Large intestine (tissue), 3 donors: ENCODE measurements at regions not wholly inside any gene's neighbourhood (a gene's known extent, or its start where the extent isn't known, plus 50 kb on each side); places are given as distances from the start of the nearest gene placed in this dataset.

Experiments used
- DNase-seq, 2 donors: peaks; one replicate each; pipeline versions ENCODE4 v3.0.0 to v3.0.0-alpha.2; 2013
- H3K27ac ChIP-seq: one replicate; pipeline ENCODE4 v1.5.1; 2013; ENCODE audit warnings: low read length
- H3K27me3 ChIP-seq: 2 replicates; pipeline ENCODE4 v1.6.1; 2013; ENCODE audit warnings: low read length; ENCODE audit not compliant: control insufficient read depth, insufficient read depth
- H3K36me3 ChIP-seq: 2 replicates; pipeline ENCODE4 v1.6.1; 2013; ENCODE audit warnings: low read length; ENCODE audit not compliant: control insufficient read depth, insufficient read depth
- H3K4me1 ChIP-seq: one replicate; pipeline ENCODE4 v1.6.1; 2013; ENCODE audit warnings: low read length; ENCODE audit not compliant: control insufficient read depth, insufficient read depth
- H3K4me3 ChIP-seq: one replicate; pipeline ENCODE4 v1.5.1; 2013; ENCODE audit warnings: low read length
- H3K9me3 ChIP-seq: one replicate; pipeline ENCODE4 v1.6.1; 2013; ENCODE audit warnings: mild to moderate bottlenecking, low read depth, low read length, moderate library complexity; ENCODE audit not compliant: control insufficient read depth
- WGBS: methylation state at CpG from one replicate; pipeline ENCODE4 v1.1.5; 2013; ENCODE audit warnings: low lambda C conversion rate; ENCODE audit not compliant: insufficient coverage; 5-methylcytosine and 5-hydroxymethylcytosine counted together

- no peak overlapping the region for H3K4me3 ChIP-seq
- H3K27ac ChIP-seq = no peak overlapping the region
- H3K36me3 ChIP-seq = no peaks in the 10 kb centered on the region
- no peaks in the 10 kb centered on the region for H3K27me3 ChIP-seq
- H3K4me1 ChIP-seq = no peaks in the 10 kb centered on the region
- no peak for DNase-seq
- H3K9me3 ChIP-seq = peaks cover 6% of the 10 kb centered on the region
- WGBS = 100% methylated on average over 2 of the region's 2 CpGs
Measured at GRCh38 chr2:199707593-199708185, 143.3 kb downstream of the FTCDNL1 start.

GRCh38 chr2:199705538-199705937 lies 145.5 kb downstream of the FTCDNL1 start:
- Histone ChIP-seq H3K4me1 (no peaks in the 10 kb centered on the region), H3K27me3 (no peaks in the 10 kb centered on the region), H3K9me3 (peaks cover 6% of the 10 kb centered on the region), H3K27ac (no peak overlapping the region), H3K36me3 (no peaks in the 10 kb centered on the region), H3K4me3 (no peak overlapping the region)
- DNase-seq = no peak
- WGBS = no CpG with 5 or more reads among the region's 1 CpG

GRCh38 chr2:199704358-199705238 lies 146.4 kb downstream of the FTCDNL1 start:
- Histone ChIP-seq H3K27me3 (no peaks in the 10 kb centered on the region), H3K4me3 (no peak overlapping the region), H3K4me1 (no peaks in the 10 kb centered on the region), H3K36me3 (no peaks in the 10 kb centered on the region), H3K27ac (no peak overlapping the region), H3K9me3 (peaks cover 6% of the 10 kb centered on the region)
- WGBS = 86% methylated on average over 1 of the region's 1 CpG
- peak; percentile 5 to 34 for DNase-seq

GRCh38 chr2:199703199-199703598 lies 147.8 kb downstream of the FTCDNL1 start:
- Histone ChIP-seq H3K4me1 (no peaks in the 10 kb centered on the region), H3K27me3 (no peaks in the 10 kb centered on the region), H3K36me3 (no peaks in the 10 kb centered on the region), H3K4me3 (no peak overlapping the region), H3K27ac (no peak overlapping the region), H3K9me3 (peaks cover 5% of the 10 kb centered on the region)
- WGBS = 100% methylated on average over 1 of the region's 2 CpGs
- no peak for DNase-seq

- no peak for DNase-seq
- H3K27me3 ChIP-seq = no peaks in the 10 kb centered on the region
- no peaks in the 10 kb centered on the region for H3K36me3 ChIP-seq
- H3K27ac ChIP-seq = no peak overlapping the region
- H3K4me1 ChIP-seq = no peaks in the 10 kb centered on the region
- H3K4me3 ChIP-seq = no peak overlapping the region
- H3K9me3 ChIP-seq = no peaks in the 10 kb centered on the region
Measured at GRCh38 chr2:199697469-199697868, 153.5 kb downstream of the FTCDNL1 start.

- Histone ChIP-seq H3K27me3 (no peaks in the 10 kb centered on the region), H3K9me3 (no peaks in the 10 kb centered on the region), H3K36me3 (no peaks in the 10 kb centered on the region), H3K4me1 (no peaks in the 10 kb centered on the region), H3K4me3 (no peak overlapping the region), H3K27ac (no peak overlapping the region)
- WGBS = no CpG with 5 or more reads among the region's 6 CpGs
- DNase-seq = no peak
Measured at GRCh38 chr2:199696048-199696447, 154.9 kb downstream of the FTCDNL1 start.

- Histone ChIP-seq H3K4me3 (no peak overlapping the region), H3K36me3 (no peaks in the 10 kb centered on the region), H3K27me3 (no peaks in the 10 kb centered on the region), H3K27ac (no peak overlapping the region), H3K4me1 (no peaks in the 10 kb centered on the region), H3K9me3 (no peaks in the 10 kb centered on the region)
- DNase-seq = no peak
- WGBS = no CpG with 5 or more reads among the region's 1 CpG
Measured at GRCh38 chr2:199693861-199694260, 157.1 kb downstream of the FTCDNL1 start.

GRCh38 chr2:199692489-199692888 lies 158.5 kb downstream of the FTCDNL1 start:
- no peaks in the 10 kb centered on the region for H3K27me3 ChIP-seq
- H3K27ac ChIP-seq = no peak overlapping the region
- no peaks in the 10 kb centered on the region for H3K9me3 ChIP-seq
- WGBS = no CpG with 5 or more reads among the region's 3 CpGs
- DNase-seq = no peak
- no peaks in the 10 kb centered on the region for H3K36me3 ChIP-seq
- H3K4me1 ChIP-seq = no peaks in the 10 kb centered on the region
- H3K4me3 ChIP-seq = no peak overlapping the region

GRCh38 chr2:199690225-199690624 lies 160.8 kb downstream of the FTCDNL1 start:
- 83% methylated on average over 1 of the region's 3 CpGs for WGBS
- Histone ChIP-seq H3K9me3 (no peaks in the 10 kb centered on the region), H3K27me3 (no peaks in the 10 kb centered on the region), H3K4me1 (no peaks in the 10 kb centered on the region), H3K4me3 (no peak overlapping the region), H3K36me3 (no peaks in the 10 kb centered on the region), H3K27ac (no peak overlapping the region)
- DNase-seq = no peak

- Histone ChIP-seq H3K4me3 (no peak overlapping the region), H3K27ac (no peak overlapping the region), H3K9me3 (no peaks in the 10 kb centered on the region), H3K36me3 (no peaks in the 10 kb centered on the region), H3K27me3 (no peaks in the 10 kb centered on the region), H3K4me1 (no peaks in the 10 kb centered on the region)
- no peak for DNase-seq
Measured at GRCh38 chr2:199685669-199686068, 165.3 kb downstream of the FTCDNL1 start.

- H3K36me3 ChIP-seq = no peaks in the 10 kb centered on the region
- no peak overlapping the region for H3K4me3 ChIP-seq
- H3K4me1 ChIP-seq = no peaks in the 10 kb centered on the region
- no peak overlapping the region for H3K27ac ChIP-seq
- 100% methylated on average over 1 of the region's 2 CpGs for whole genome bisulfite sequencing
- DNase-seq = no peak
- H3K9me3 ChIP-seq = no peaks in the 10 kb centered on the region
- no peaks in the 10 kb centered on the region for H3K27me3 ChIP-seq
Measured at GRCh38 chr2:199684832-199685231, 166.2 kb downstream of the FTCDNL1 start.
